ENCODE measurements at regions not wholly inside any gene's neighbourhood (a gene's known extent, or its start where the extent isn't known, plus 50 kb on each side); places are given as distances from the start of the nearest gene placed in this dataset.

- TF ChIP-seq POLR2A (IDR thresholded peaks at IDR 0.05; ENCODE audit: low read depth, low read length) (no peak), POLR2AphosphoS5 (IDR thresholded peaks at IDR 0.05; ENCODE audit: low read depth, low read length) (no peak)
Observed at GRCh38 chr1:209512821-209513220, 70.7 kb upstream of the CAMK1G start.

Data from GM12892 (cell line).